Neural cell (in vitro differentiated cells): ENCODE measurements at regions not wholly inside any gene's neighbourhood (a gene's known extent, or its start where the extent isn't known, plus 50 kb on each side); places are given as distances from the start of the nearest gene placed in this dataset.

Experiments
- H2AFZ ChIP-seq: fragments of 200-600, 300-800 bp; sonication (generic), shearing (Covaris generic); 2 replicates; pipeline ENCODE4 v1.6.0; 2014; ENCODE audit warnings: low read depth, mild to moderate bottlenecking, antibody characterized with exemption, low read length, moderate library complexity
- H3F3A ChIP-seq: fragments of 200-600 bp; shearing (Covaris generic); 2 replicates; pipeline ENCODE4 v1.6.1; 2016; ENCODE audit warnings: mild to moderate bottlenecking, moderate library complexity, mixed read lengths, antibody characterized with exemption, low read length; ENCODE audit not compliant: insufficient read depth, poor library complexity, severe bottlenecking
- H3K27ac ChIP-seq: fragments of 200-600, 300-800 bp; sonication (generic), shearing (Covaris generic); 2 replicates; pipeline ENCODE4 v1.5.1; 2014; ENCODE audit warnings: mild to moderate bottlenecking, low read length, moderate library complexity
- H3K27me3 ChIP-seq: fragments of 300-800, 200-600 bp; sonication (generic), shearing (Covaris generic); 2 replicates; pipeline ENCODE4 v1.6.0; 2014; ENCODE audit warnings: mild to moderate bottlenecking, low read depth, low read length, moderate library complexity; ENCODE audit not compliant: insufficient read depth
- H3K36me3 ChIP-seq: fragments of 300-800, 200-600 bp; sonication (generic), shearing (Covaris generic); 2 replicates; pipeline ENCODE4 v1.5.1; 2014; ENCODE audit warnings: mild to moderate bottlenecking, antibody characterized with exemption, low read length, moderate library complexity; ENCODE audit not compliant: insufficient read depth
- H3K4me2 ChIP-seq: fragments of 300-800, 200-600 bp; sonication (generic), shearing (Covaris generic); 2 replicates; pipeline ENCODE4 v1.6.0; 2014; ENCODE audit warnings: mild to moderate bottlenecking, low read length
- H3K4me3 ChIP-seq: fragments of 300-800, 200-600 bp; sonication (generic), shearing (Covaris generic); 2 replicates; pipeline ENCODE4 v1.5.1; 2014; ENCODE audit warnings: mild to moderate bottlenecking, low read length, moderate library complexity
- H3K79me2 ChIP-seq: fragments of 200-600 bp; shearing (Covaris generic); replicated peaks from 2 replicates; pipeline ENCODE4 v1.6.0; 2014; ENCODE audit warnings: mild to moderate bottlenecking, low read length, moderate library complexity; ENCODE audit not compliant: insufficient read depth
- H3K9ac ChIP-seq: fragments of 300-800, 200-600 bp; sonication (generic), shearing (Covaris generic); 2 replicates; pipeline ENCODE4 v1.6.1; 2016; ENCODE audit warnings: mild to moderate bottlenecking, low read length, mixed read lengths
- H3K9me2 ChIP-seq: fragments of 200-600 bp; shearing (Covaris generic); 2 replicates; pipeline ENCODE4 v1.6.1; 2016; ENCODE audit warnings: mild to moderate bottlenecking, low read length, mixed read lengths; ENCODE audit not compliant: insufficient read depth
- H3K9me3 ChIP-seq: fragments of 200-600, 300-800 bp; sonication (generic), shearing (Covaris generic); 2 replicates; pipeline ENCODE4 v1.6.1; 2016; ENCODE audit warnings: mild to moderate bottlenecking, mixed run types, low read length, moderate library complexity, mixed read lengths
- H4K20me1 ChIP-seq: fragments of 200-600 bp; shearing (Covaris generic); 2 replicates; pipeline ENCODE4 v1.6.1; 2016; ENCODE audit warnings: mild to moderate bottlenecking, mixed run types; ENCODE audit not compliant: insufficient read depth
- CTCF ChIP-seq: fragments of 450-650 bp; IDR thresholded peaks from 2 replicates; pipeline ENCODE4 v1.5.1; 2014; ENCODE audit warnings: antibody characterized with exemption, mild to moderate bottlenecking, moderate library complexity; ENCODE audit not compliant: poor library complexity, severe bottlenecking
- EP300 ChIP-seq: fragments of 450-650 bp; conservative IDR thresholded peaks from 2 replicates; pipeline ENCODE4 v1.6.1; 2014; ENCODE audit warnings: antibody characterized with exemption, mild to moderate bottlenecking, moderate library complexity; ENCODE audit not compliant: poor library complexity, severe bottlenecking
- EZH2 ChIP-seq: fragments of 200-600, 300-800 bp; shearing (Covaris generic), sonication (generic); IDR thresholded peaks from 2 replicates; pipeline ENCODE4 v1.6.1; 2014; ENCODE audit warnings: antibody characterized with exemption, low read length, borderline replicate concordance, mild to moderate bottlenecking; ENCODE audit not compliant: insufficient read depth, poor library complexity, severe bottlenecking
- MXI1 ChIP-seq: fragments of 450-650 bp; conservative IDR thresholded peaks from 2 replicates; pipeline ENCODE4 v1.6.1; 2014; ENCODE audit warnings: antibody characterized with exemption, mild to moderate bottlenecking; ENCODE audit not compliant: poor library complexity, severe bottlenecking
- POLR2AphosphoS5 ChIP-seq: IDR thresholded peaks from 2 replicates; pipeline ENCODE4 v1.6.1; 2012
- RAD21 ChIP-seq: fragments of 450-650 bp; conservative IDR thresholded peaks from 2 replicates; pipeline ENCODE4 v1.6.1; 2014; ENCODE audit warnings: antibody characterized with exemption, mild to moderate bottlenecking, moderate library complexity
- REST ChIP-seq: IDR thresholded peaks from 2 replicates; pipeline ENCODE4 v1.6.1; 2012; ENCODE audit warnings: borderline replicate concordance
- SMC3 ChIP-seq: fragments of 450-650 bp; conservative IDR thresholded peaks from 2 replicates; pipeline ENCODE4 v1.6.1; 2014; ENCODE audit warnings: antibody characterized with exemption, mild to moderate bottlenecking, moderate library complexity; ENCODE audit not compliant: poor library complexity
- TAF1 ChIP-seq: IDR thresholded peaks from 2 replicates; pipeline ENCODE4 v1.6.1; 2012; ENCODE audit warnings: low read depth

GRCh38 chr4:157832596-157832995, 340.2 kb downstream of the GASK1B start:
- Histone ChIP-seq H3K4me2 (no peak overlapping the region), H3K9me3 (no peaks in the 10 kb centered on the region), H3K27me3 (no peaks in the 10 kb centered on the region), H3K27ac (no peak overlapping the region), H3K9me2 (no peaks in the 10 kb centered on the region), H3K9ac (no peak overlapping the region), H3K79me2 (no peaks in the 10 kb centered on the region), H3K4me3 (no peak overlapping the region), H3F3A (no peaks in the 10 kb centered on the region), H3K36me3 (no peaks in the 10 kb centered on the region), H4K20me1 (no peaks in the 10 kb centered on the region), H2AFZ (no peak overlapping the region)
- no peak for TF ChIP-seq CTCF

GRCh38 chr4:157824021-157824420, 348.8 kb downstream of the GASK1B start:
- H3K36me3 ChIP-seq = no peaks in the 10 kb centered on the region
- H3K9me3 ChIP-seq = no peaks in the 10 kb centered on the region
- no peaks in the 10 kb centered on the region for H3K9me2 ChIP-seq
- H3K4me2 ChIP-seq = no peak overlapping the region
- no peak overlapping the region for H3K4me3 ChIP-seq
- H3K9ac ChIP-seq = no peak overlapping the region
- H3F3A ChIP-seq = no peaks in the 10 kb centered on the region
- no peaks in the 10 kb centered on the region for H4K20me1 ChIP-seq
- no peak overlapping the region for H3K27ac ChIP-seq
- H3K79me2 ChIP-seq = no peaks in the 10 kb centered on the region
- TF ChIP-seq EP300 = no peak
- TF ChIP-seq SMC3 = no peak
- TF ChIP-seq MXI1 = no peak
- TF ChIP-seq REST = no peak
- no peak for TF ChIP-seq EZH2
- TF ChIP-seq CTCF = no peak
- no peak for TF ChIP-seq POLR2AphosphoS5
- no peak for TF ChIP-seq RAD21
- TF ChIP-seq TAF1 = no peak
- no peak overlapping the region for H2AFZ ChIP-seq
- H3K27me3 ChIP-seq = no peaks in the 10 kb centered on the region
